ENCODE measurements at regions not wholly inside any gene's neighbourhood (a gene's known extent, or its start where the extent isn't known, plus 50 kb on each side); places are given as distances from the start of the nearest gene placed in this dataset.

DNA sequence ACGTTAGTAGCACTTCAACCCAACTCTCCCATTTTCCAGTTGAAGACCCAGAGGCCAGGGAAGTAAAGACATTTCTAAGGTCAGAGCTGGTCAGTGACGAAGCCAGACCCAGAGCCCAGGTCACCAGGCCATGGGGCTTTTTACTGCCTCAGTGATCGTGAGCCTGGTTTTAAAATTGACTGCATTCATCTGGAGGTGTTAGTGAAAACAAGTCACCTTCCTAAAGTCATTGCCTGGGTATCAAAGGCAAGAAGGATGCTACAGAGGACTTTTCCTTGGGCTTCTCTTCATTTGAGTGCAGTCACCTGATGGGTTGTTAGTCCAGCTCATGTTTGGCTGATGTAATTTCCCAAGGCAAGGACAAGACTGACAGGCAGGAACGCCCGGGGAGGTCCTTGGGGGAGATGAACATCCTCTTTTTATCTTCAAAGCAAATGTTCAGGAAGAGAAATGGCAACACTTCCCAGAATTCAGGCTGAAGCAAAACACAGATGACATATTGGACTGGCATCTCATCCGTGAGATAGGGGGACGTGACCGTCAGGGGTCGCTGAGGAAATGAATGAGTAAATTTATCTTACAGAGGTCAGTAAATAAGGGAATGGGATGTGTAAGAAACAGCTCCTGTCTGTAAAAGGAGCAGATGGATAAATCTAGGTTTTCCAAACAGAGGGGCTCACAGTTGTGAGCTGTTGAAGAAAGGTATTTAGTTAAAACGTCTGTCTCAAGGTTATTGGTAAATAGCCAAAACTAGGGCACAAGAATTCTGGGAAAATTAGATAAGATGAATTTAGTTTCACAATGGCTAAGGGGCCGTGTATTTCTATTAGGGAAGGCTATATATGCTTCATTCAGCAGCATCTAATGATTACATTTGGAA lies 201.2 kb downstream of the OPA1 start:
- H3K27ac ChIP-seq = no peak overlapping the region
- WGBS, 5 donors = 42 to 53% (median 46%) methylated on average over 11 of the region's 11 CpGs
- TF ChIP-seq EP300 (IDR thresholded peaks at IDR 0.05) = no peak
- TF ChIP-seq POLR2AphosphoS5 (IDR thresholded peaks at IDR 0.05) = no peak
- TF ChIP-seq POLR2A (IDR thresholded peaks at IDR 0.05) = no peak
- TF ChIP-seq, protein P1, sequence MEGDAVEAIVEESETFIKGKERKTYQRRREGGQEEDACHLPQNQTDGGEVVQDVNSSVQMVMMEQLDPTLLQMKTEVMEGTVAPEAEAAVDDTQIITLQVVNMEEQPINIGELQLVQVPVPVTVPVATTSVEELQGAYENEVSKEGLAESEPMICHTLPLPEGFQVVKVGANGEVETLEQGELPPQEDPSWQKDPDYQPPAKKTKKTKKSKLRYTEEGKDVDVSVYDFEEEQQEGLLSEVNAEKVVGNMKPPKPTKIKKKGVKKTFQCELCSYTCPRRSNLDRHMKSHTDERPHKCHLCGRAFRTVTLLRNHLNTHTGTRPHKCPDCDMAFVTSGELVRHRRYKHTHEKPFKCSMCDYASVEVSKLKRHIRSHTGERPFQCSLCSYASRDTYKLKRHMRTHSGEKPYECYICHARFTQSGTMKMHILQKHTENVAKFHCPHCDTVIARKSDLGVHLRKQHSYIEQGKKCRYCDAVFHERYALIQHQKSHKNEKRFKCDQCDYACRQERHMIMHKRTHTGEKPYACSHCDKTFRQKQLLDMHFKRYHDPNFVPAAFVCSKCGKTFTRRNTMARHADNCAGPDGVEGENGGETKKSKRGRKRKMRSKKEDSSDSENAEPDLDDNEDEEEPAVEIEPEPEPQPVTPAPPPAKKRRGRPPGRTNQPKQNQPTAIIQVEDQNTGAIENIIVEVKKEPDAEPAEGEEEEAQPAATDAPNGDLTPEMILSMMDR (IDR thresholded peaks at IDR 0.05) = no peak
- no peak for DNase-seq
- H3K4me1 ChIP-seq = peaks cover 0 to 17% (median 8%) of the 10 kb centered on the region in 4 donors
- intact Hi-C loops (cut with DNase I; ENCODE audit: low total_unique reads) = no loop called here
- H3K9me3 ChIP-seq = no peaks in the 10 kb centered on the region
- no peaks in the 10 kb centered on the region for H3K27me3 ChIP-seq
- H3K36me3 ChIP-seq = no peaks in the 10 kb centered on the region
- H3K4me3 ChIP-seq = no peak overlapping the region

GRCh38 chr3:193795062-193795690 lies 202.2 kb downstream of the OPA1 start:
- intact Hi-C loops (cut with DNase I; ENCODE audit: low total_unique reads) = no loop called here
- Histone ChIP-seq H3K27me3 (no peaks in the 10 kb centered on the region), H3K4me1 (peaks cover 0 to 17% (median 8%) of the 10 kb centered on the region in 4 donors), H3K4me3 (no peak overlapping the region), H3K36me3 (no peaks in the 10 kb centered on the region), H3K27ac (no peak overlapping the region), H3K9me3 (no peaks in the 10 kb centered on the region)
- no peak for DNase-seq
- 69 to 81% (median 76%) methylated on average over 12 of the region's 12 CpGs for WGBS, 5 donors
- TF ChIP-seq POLR2AphosphoS5 (IDR thresholded peaks at IDR 0.05) = no peak
- TF ChIP-seq, protein P1 (IDR thresholded peaks at IDR 0.05) = no peak

GRCh38 chr3:193796089-193796488 lies 203.1 kb downstream of the OPA1 start:
- Histone ChIP-seq H3K36me3 (no peaks in the 10 kb centered on the region), H3K27me3 (no peaks in the 10 kb centered on the region), H3K4me1 (peaks cover 0 to 12% (median 6%) of the 10 kb centered on the region in 4 donors), H3K27ac (no peak overlapping the region), H3K4me3 (no peak overlapping the region), H3K9me3 (no peaks in the 10 kb centered on the region)
- TF ChIP-seq POLR2A (IDR thresholded peaks at IDR 0.05) (no peak), EP300 (IDR thresholded peaks at IDR 0.05) (no peak), POLR2AphosphoS5 (IDR thresholded peaks at IDR 0.05) (no peak)
- TF ChIP-seq, protein P1 (IDR thresholded peaks at IDR 0.05) = no peak
- 93 to 96% (median 94%) methylated on average over 10 of the region's 10 CpGs for WGBS, 5 donors
- no peak for DNase-seq
- intact Hi-C loops (cut with DNase I; ENCODE audit: low total_unique reads) = no loop called here

DNA sequence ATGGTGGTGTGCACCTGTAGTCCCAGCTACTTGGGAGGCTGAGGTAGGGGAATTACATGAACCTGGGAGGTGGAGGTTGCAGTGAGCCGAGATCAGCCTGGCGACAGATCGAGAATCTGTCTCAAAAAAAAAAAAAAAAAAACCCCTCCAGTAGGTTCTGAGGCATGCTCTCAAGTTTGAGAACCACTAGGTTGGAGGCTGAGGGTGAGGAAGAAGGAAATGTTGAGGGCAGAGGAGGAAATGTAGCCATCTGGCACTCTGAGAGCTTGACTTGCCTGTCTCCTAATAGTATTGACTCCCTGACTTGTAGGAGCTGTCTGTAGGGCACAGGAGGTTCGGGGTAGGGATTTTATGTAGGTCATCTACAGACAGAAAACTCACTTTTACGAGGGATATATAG lies 204.6 kb downstream of the OPA1 start:
- TF ChIP-seq POLR2A (IDR thresholded peaks at IDR 0.05) (no peak), EP300 (IDR thresholded peaks at IDR 0.05) (no peak), POLR2AphosphoS5 (IDR thresholded peaks at IDR 0.05) (no peak)
- TF ChIP-seq, protein P1 (IDR thresholded peaks at IDR 0.05) = no peak

More for the DNA sequence above, 204.6 kb downstream of the OPA1 start:
- Histone ChIP-seq H3K9me3 (no peaks in the 10 kb centered on the region), H3K36me3 (no peaks in the 10 kb centered on the region), H3K4me1 (peaks cover 0 to 4% (median 0%) of the 10 kb centered on the region in 4 donors), H3K4me3 (no peak overlapping the region), H3K27me3 (no peaks in the 10 kb centered on the region), H3K27ac (no peak overlapping the region)
- 84 to 97% (median 90%) methylated on average over 5 of the region's 5 CpGs for WGBS, 5 donors
- intact Hi-C loops (cut with DNase I; ENCODE audit: low total_unique reads) = no loop called here
- no peak for DNase-seq

All from stomach (tissue), 8 donors.